WTC11 (cell line): ENCODE measurements at regions not wholly inside any gene's neighbourhood (a gene's known extent, or its start where the extent isn't known, plus 50 kb on each side); places are given as distances from the start of the nearest gene placed in this dataset.

Source experiments
- ATAC-seq: fragments of 200-7000 bp; cut with Tn5 transposase; 2 replicates; pipeline ENCODE4 v1.10.0; 2021; ENCODE audit warnings: mild to moderate bottlenecking, moderate library complexity
- CTCF ChIA-PET: fragments of 300-600 bp; sonication (Branson Sonifier 250); formaldehyde crosslinking; loops from one replicate; lab custom pipeline; 2021; ENCODE audit warnings: antibody characterized with exemption; lab: Charles Lee
- POLR2A ChIA-PET: fragments of 350-600 bp; sonication (Branson Sonifier 250); formaldehyde crosslinking; loops from one replicate; lab custom pipeline; 2021; ENCODE audit warnings: antibody characterized with exemption; lab: Charles Lee
- DNase-seq: peaks from one replicate; pipeline ENCODE4 v3.0.0; 2021; ENCODE audit warnings: low spot score
- H3K27ac Mint-ChIP-seq: 2 replicates; pipeline ENCODE4 v1.8.0; 2021; ENCODE audit warnings: mixed read lengths
- H3K27me3 Mint-ChIP-seq: 2 replicates; pipeline ENCODE4 v1.8.0; 2021; ENCODE audit warnings: low read depth, mild to moderate bottlenecking, moderate library complexity, mixed read lengths
- H3K36me3 Mint-ChIP-seq: 2 replicates; pipeline ENCODE4 v1.8.0; 2021; ENCODE audit warnings: mixed read lengths
- H3K4me1 Mint-ChIP-seq: 2 replicates; pipeline ENCODE4 v1.8.0; 2022; ENCODE audit warnings: mixed read lengths
- H3K4me3 Mint-ChIP-seq: 2 replicates; pipeline ENCODE4 v1.8.0; 2021; ENCODE audit warnings: mild to moderate bottlenecking, moderate library complexity, mixed read lengths
- H3K9me3 Mint-ChIP-seq: 2 replicates; pipeline ENCODE4 v1.8.0; 2021; ENCODE audit warnings: mixed read lengths
- CBFB ChIP-seq: sonication (generic); formaldehyde crosslinking; IDR thresholded peaks from 2 replicates; pipeline ENCODE4 v1.8.1; 2022; ENCODE audit warnings: mild to moderate bottlenecking, low read depth, missing genetic modification reagents
- CREB1 ChIP-seq: sonication (generic); formaldehyde crosslinking; IDR thresholded peaks from 2 replicates; pipeline ENCODE4 v1.8.0; 2023; ENCODE audit warnings: mild to moderate bottlenecking, missing genetic modification reagents
- E2F1 ChIP-seq: sonication (generic); formaldehyde crosslinking; IDR thresholded peaks from 2 replicates; pipeline ENCODE4 v1.8.0; 2022; ENCODE audit warnings: mild to moderate bottlenecking, missing genetic modification reagents
- E2F4 ChIP-seq: sonication (generic); formaldehyde crosslinking; IDR thresholded peaks from 2 replicates; pipeline ENCODE4 v1.8.1; 2022; ENCODE audit warnings: low read depth, mild to moderate bottlenecking, moderate library complexity, missing genetic modification reagents, borderline replicate concordance
- FOXK1 ChIP-seq: sonication (generic); formaldehyde crosslinking; IDR thresholded peaks from 2 replicates; pipeline ENCODE4 v1.8.0; 2022; ENCODE audit warnings: mild to moderate bottlenecking, moderate library complexity, missing genetic modification reagents
- GRHL2 ChIP-seq: fragments of 250-450 bp; sonication (Bioruptor Pico); IDR thresholded peaks from 2 replicates; pipeline ENCODE4 v1.8.0; 2022; ENCODE audit warnings: mild to moderate bottlenecking, moderate library complexity; ENCODE audit not compliant: insufficient replicate concordance, severe bottlenecking
- HMGA2 ChIP-seq: fragments of 250-450 bp; sonication (Bioruptor Pico); IDR thresholded peaks from 2 replicates; pipeline ENCODE4 v1.4.0; 2021; ENCODE audit warnings: mild to moderate bottlenecking, moderate library complexity
- MAX ChIP-seq: sonication (generic); formaldehyde crosslinking; IDR thresholded peaks from 2 replicates; pipeline ENCODE4 v1.8.0; 2022; ENCODE audit warnings: mild to moderate bottlenecking, missing genetic modification reagents
- MLX ChIP-seq: sonication (generic); formaldehyde crosslinking; IDR thresholded peaks from 2 replicates; pipeline ENCODE4 v1.8.1; 2023; ENCODE audit warnings: mild to moderate bottlenecking, missing genetic modification reagents, moderate library complexity
- NFATC4 ChIP-seq: fragments of 250-450 bp; sonication (Bioruptor Pico); IDR thresholded peaks from 2 replicates; pipeline ENCODE4 v1.9.0; 2021; ENCODE audit warnings: mild to moderate bottlenecking
- NFE2L1 ChIP-seq: sonication (generic); formaldehyde crosslinking; IDR thresholded peaks from 2 replicates; pipeline ENCODE4 v1.8.1; 2023; ENCODE audit warnings: missing genetic modification reagents
- NFYB ChIP-seq: sonication (generic); formaldehyde crosslinking; conservative IDR thresholded peaks from 2 replicates; pipeline ENCODE4 v1.8.0; 2022; ENCODE audit warnings: low read depth, missing genetic modification reagents
- SMAD3 ChIP-seq: sonication (generic); formaldehyde crosslinking; IDR thresholded peaks from 2 replicates; pipeline ENCODE4 v1.8.0; 2022; ENCODE audit warnings: missing genetic modification reagents, mild to moderate bottlenecking, borderline replicate concordance
- SOX15 ChIP-seq: fragments of 250-450 bp; sonication (Bioruptor Pico); IDR thresholded peaks from 2 replicates; pipeline ENCODE4 v1.9.0; 2021; ENCODE audit warnings: mild to moderate bottlenecking
- SP1 ChIP-seq: sonication (generic); formaldehyde crosslinking; conservative IDR thresholded peaks from 2 replicates; pipeline ENCODE4 v1.8.1; 2022; ENCODE audit warnings: missing genetic modification reagents
- USF2 ChIP-seq: sonication (generic); formaldehyde crosslinking; IDR thresholded peaks from 2 replicates; pipeline ENCODE4 v1.8.1; 2023; ENCODE audit warnings: mild to moderate bottlenecking, missing genetic modification reagents, moderate library complexity
- ZNF281 ChIP-seq: sonication (generic); formaldehyde crosslinking; IDR thresholded peaks from 2 replicates; pipeline ENCODE4 v1.8.0; 2023; ENCODE audit warnings: mild to moderate bottlenecking, missing genetic modification reagents
- ZSCAN18 ChIP-seq: fragments of 250-450 bp; sonication (Bioruptor Pico); IDR thresholded peaks from 2 replicates; pipeline ENCODE4 v2.1.2; 2022; ENCODE audit warnings: mild to moderate bottlenecking, moderate library complexity

GRCh38 chr11:42265072-42265471 lies 805.6 kb upstream of the LRRC4C start:
- no peak for ATAC-seq
- H3K27ac Mint-ChIP-seq: no peak overlapping the region
- H3K9me3 Mint-ChIP-seq: peaks cover 24% of the 10 kb centered on the region
- ChIA-PET CTCF (no interaction called here), POLR2A (no interaction called here)
- TF ChIP-seq NFE2L1 (CRISPR knock-in tag) (no peak), USF2 (peak; percentile 15; the same call in 1 of the 2 replicates), CBFB (CRISPR knock-in tag) (no peak)
- peaks cover 6% of the 10 kb centered on the region for H3K4me1 Mint-ChIP-seq
- peaks cover 5% of the 10 kb centered on the region for H3K36me3 Mint-ChIP-seq
- no peaks in the 10 kb centered on the region for H3K27me3 Mint-ChIP-seq
- no peak overlapping the region for H3K4me3 Mint-ChIP-seq
- no peak for DNase-seq

GRCh38 chr11:42271306-42271705 lies 811.9 kb upstream of the LRRC4C start:
- Mint-ChIP-seq H3K4me1 (peaks cover 3% of the 10 kb centered on the region; the same call in 1 of the 2 replicates), H3K27me3 (no peaks in the 10 kb centered on the region), H3K36me3 (peaks cover 24% of the 10 kb centered on the region), H3K4me3 (no peak overlapping the region), H3K9me3 (peaks cover 48% of the 10 kb centered on the region), H3K27ac (no peak overlapping the region)
- POLR2A ChIA-PET: no interaction called here
- DNase-seq (no peak), ATAC-seq (no peak)
- TF ChIP-seq ZSCAN18: no peak
- no peak for TF ChIP-seq E2F4 (CRISPR knock-in tag)
- no peak for TF ChIP-seq ZNF281
- TF ChIP-seq MLX (CRISPR knock-in tag): no peak
- TF ChIP-seq MAX (CRISPR knock-in tag): no peak
- no peak for TF ChIP-seq SMAD3
- TF ChIP-seq HMGA2: no peak
- no peak for TF ChIP-seq SP1 (CRISPR knock-in tag)
- TF ChIP-seq E2F1 (CRISPR knock-in tag): no peak
- TF ChIP-seq NFYB: no peak
- no peak for TF ChIP-seq FOXK1
- no peak for TF ChIP-seq CREB1 (CRISPR knock-in tag)
- no peak for TF ChIP-seq GRHL2 (CRISPR knock-in tag)
- TF ChIP-seq SOX15 (CRISPR knock-in tag): no peak
- no peak for TF ChIP-seq NFATC4 (CRISPR knock-in tag)
- CTCF ChIA-PET: no interaction called here
